Ramos (cell line): ENCODE measurements at regions not wholly inside any gene's neighbourhood (a gene's known extent, or its start where the extent isn't known, plus 50 kb on each side); places are given as distances from the start of the nearest gene placed in this dataset.
"Not testable (repeated sequence)": the region's sequence is repeated elsewhere in the genome, so short reads cannot be mapped to it uniquely, and the experiment has no call there.

Experiments
- in situ Hi-C: fragments of 300-500 bp; cut with MboI; formaldehyde crosslinking; loops from one replicate; pipeline ENCODE4 v1.14.3; 2022; ENCODE audit warnings: low sequenced_read_pairs; ENCODE audit not compliant: unreplicated experiment

- in situ Hi-C loops = no loop called here
Measured at GRCh38 chr21:32929633-32930038, 96.1 kb upstream of the OLIG2 start.

- in situ Hi-C loops = no loop called here
Measured at GRCh38 chr21:32930673-32931072, 95.1 kb upstream of the OLIG2 start.

GRCh38 chr21:32934068-32934467, 91.7 kb upstream of the OLIG2 start:
- in situ Hi-C loops = not testable (repeated sequence)

- in situ Hi-C loops = no loop called here
Measured at GRCh38 chr21:32934829-32935228, 90.9 kb upstream of the OLIG2 start.

- in situ Hi-C loops = loop anchor here (10.0 kb wide), 1 partner anchor 514 kb away; no protein-coding TSS in a partner anchor
Measured at GRCh38 chr21:32940079-32941014, 85.4 kb upstream of the OLIG2 start.

- in situ Hi-C loops = loop anchor here (10.0 kb wide), 1 partner anchor 514 kb away; no protein-coding TSS in a partner anchor
Measured at GRCh38 chr21:32941263-32941662, 84.5 kb upstream of the OLIG2 start.

GRCh38 chr21:32946654-32947053, 79.1 kb upstream of the OLIG2 start:
- in situ Hi-C loops = loop anchor here (10.0 kb wide), 1 partner anchor 508 kb away; no protein-coding TSS in a partner anchor

- in situ Hi-C loops = loop anchor here (10.0 kb wide), 1 partner anchor 507 kb away; no protein-coding TSS in a partner anchor
Measured at GRCh38 chr21:32947736-32948135, 78.0 kb upstream of the OLIG2 start.

GRCh38 chr21:32949701-32950100, 76.0 kb upstream of the OLIG2 start:
- in situ Hi-C loops = loop anchor here (10.0 kb wide), 1 partner anchor 505 kb away; no protein-coding TSS in a partner anchor

- in situ Hi-C loops = no loop called here
Measured at GRCh38 chr21:32951041-32951440, 74.7 kb upstream of the OLIG2 start.

- in situ Hi-C loops = no loop called here
Measured at GRCh38 chr21:32954353-32954752, 71.4 kb upstream of the OLIG2 start.

GRCh38 chr21:32955311-32956060, 70.2 kb upstream of the OLIG2 start:
- in situ Hi-C loops = no loop called here

GRCh38 chr21:32956061-32956656, 69.6 kb upstream of the OLIG2 start:
- in situ Hi-C loops = no loop called here

GRCh38 chr21:32957545-32957944, 68.2 kb upstream of the OLIG2 start:
- in situ Hi-C loops = no loop called here

- in situ Hi-C loops = no loop called here
Measured at GRCh38 chr21:32958288-32959002, 67.3 kb upstream of the OLIG2 start.

- in situ Hi-C loops = no loop called here
Measured at GRCh38 chr21:32962268-32962667, 63.5 kb upstream of the OLIG2 start.

- in situ Hi-C loops = no loop called here
Measured at GRCh38 chr21:32965129-32965680, 60.5 kb upstream of the OLIG2 start.

- in situ Hi-C loops = no loop called here
Measured at GRCh38 chr21:32966120-32966519, 59.6 kb upstream of the OLIG2 start.

- in situ Hi-C loops = not testable (repeated sequence)
Measured at GRCh38 chr21:32968103-32968502, 57.6 kb upstream of the OLIG2 start.

GRCh38 chr21:32974653-32975052, 51.1 kb upstream of the OLIG2 start:
- in situ Hi-C loops = no loop called here
